HepG2 (cell line): ENCODE measurements at regions not wholly inside any gene's neighbourhood (a gene's known extent, or its start where the extent isn't known, plus 50 kb on each side); places are given as distances from the start of the nearest gene placed in this dataset.

Source experiments
- ATAC-seq: fragments of 200-7000 bp; cut with Tn5 transposase; 3 replicates; pipeline ENCODE4 v1.9.1; 2020; ENCODE audit warnings: mild to moderate bottlenecking, moderate library complexity
- BruUV-seq: library from RNA; stranded (reverse); fragments of 400-500 nt; replicated peaks from 2 replicates; lab custom pipeline; 2021; lab: Mats Ljungman, UMichigan
- CTCF ChIA-PET: fragments of 300-600 bp; formaldehyde crosslinking; extraction: SDS; loops from one replicate; lab custom pipeline; 2021; ENCODE audit warnings: low total read pairs, inconsistent platforms, low intra/inter-chr PET ratio; lab: Yijun Ruan, JAX
- POLR2A ChIA-PET: fragments of 350-600 bp; sonication (Branson Sonifier 250); formaldehyde crosslinking; loops from one replicate; lab custom pipeline; 2020; ENCODE audit warnings: antibody characterized with exemption, inconsistent platforms; lab: Yijun Ruan, JAX
- DNase-seq: peaks from one replicate; pipeline ENCODE4 v3.0.0-alpha.2; 2015; ENCODE audit warnings: low spot score
- FAIRE-seq: peaks from 3 replicates; lab custom pipeline; 2011; peaks lifted over from hg19 to GRCh38; lab: Jason Lieb, UNC
- H2AFZ ChIP-seq: one replicate; pipeline ENCODE4 v1.6.1; 2011; ENCODE audit warnings: low read length, inconsistent platforms
- H3K27ac ChIP-seq: fragments of 300-600 bp; 3 replicates; pipeline ENCODE4 v1.8.0; 2011; ENCODE audit warnings: mixed run types, mild to moderate bottlenecking, mixed read lengths, low read length, inconsistent platforms; ENCODE audit not compliant: insufficient read depth; ENCODE audit errors: extremely low read length
- H3K27me3 ChIP-seq, 2 experiments: fragments of 200-600 bp in 1 of 2; 2 replicates in 1 of 2; 3 replicates in 1 of 2; pipeline versions ENCODE4 v1.6.0 to v1.8.0; 2011; ENCODE audit warnings: low read length in 2 of 2, mild to moderate bottlenecking in 2 of 2, moderate library complexity in 2 of 2, inconsistent platforms in 1 of 2; ENCODE audit not compliant: insufficient read depth in 2 of 2, control insufficient read depth in 1 of 2
- H3K36me3 ChIP-seq, 2 experiments: fragments of 200-600 bp in 1 of 2; replicated peaks in 1 of 2; 2 replicates in 1 of 2; 3 replicates in 1 of 2; pipeline versions ENCODE4 v1.5.1 to v1.8.0; 2011; ENCODE audit warnings: low read length in 2 of 2, inconsistent platforms in 1 of 2; ENCODE audit not compliant: insufficient read depth in 2 of 2, control insufficient read depth in 1 of 2
- H3K4me1 ChIP-seq: 2 replicates; pipeline ENCODE4 v1.5.1; 2012; ENCODE audit warnings: low read length, inconsistent platforms; ENCODE audit not compliant: insufficient read depth
- H3K4me2 ChIP-seq: 2 replicates; pipeline ENCODE4 v1.6.0; 2011; ENCODE audit warnings: low read depth, low read length, inconsistent platforms
- H3K4me3 ChIP-seq, 3 experiments: fragments of 200-600 bp in 1 of 3; sonication (generic), shearing (Covaris generic) in 1 of 3; replicated peaks in 1 of 3; 2 replicates each; pipeline ENCODE4 v1.5.1; 2011 to 2016; ENCODE audit warnings: low read length in 3 of 3, inconsistent platforms in 2 of 3, low read depth in 2 of 3, mild to moderate bottlenecking in 2 of 3, control low read depth in 1 of 3, mixed read lengths in 1 of 3; ENCODE audit not compliant: insufficient read depth in 1 of 3
- H3K79me2 ChIP-seq: one replicate; pipeline ENCODE4 v1.6.1; 2011; ENCODE audit warnings: low read length, inconsistent platforms; ENCODE audit not compliant: insufficient read depth
- H3K9ac ChIP-seq: 2 replicates; pipeline ENCODE4 v1.6.0; 2011; ENCODE audit warnings: mild to moderate bottlenecking, low read depth, low read length, inconsistent platforms; ENCODE audit not compliant: insufficient read depth
- H3K9me3 ChIP-seq: 2 replicates; pipeline ENCODE4 v1.5.1; 2012; ENCODE audit warnings: mild to moderate bottlenecking, low read length
- H4K20me1 ChIP-seq: 2 replicates; pipeline ENCODE4 v1.6.0; 2011; ENCODE audit warnings: inconsistent platforms, mild to moderate bottlenecking, low read length, moderate library complexity; ENCODE audit not compliant: insufficient read depth
- ATRX ChIP-seq: sonication (generic); formaldehyde crosslinking; IDR thresholded peaks from 2 replicates; pipeline ENCODE4 v1.4.0; 2020; ENCODE audit warnings: missing genetic modification reagents, borderline replicate concordance
- CAMTA2 ChIP-seq: sonication (generic); formaldehyde crosslinking; IDR thresholded peaks from 2 replicates; pipeline ENCODE4 v1.4.0; 2020; ENCODE audit warnings: mild to moderate bottlenecking, missing genetic modification reagents, borderline replicate concordance
- KMT2A ChIP-seq: sonication (generic); formaldehyde crosslinking; IDR thresholded peaks from 2 replicates; pipeline ENCODE4 v1.4.0; 2020; ENCODE audit warnings: missing genetic modification reagents
- MAFG ChIP-seq: sonication (generic); formaldehyde crosslinking; IDR thresholded peaks from 2 replicates; pipeline ENCODE4 v1.5.1; 2020; ENCODE audit warnings: mild to moderate bottlenecking, missing genetic modification reagents
- NCOR1 ChIP-seq: fragments of 200-600 bp; sonication (generic); IDR thresholded peaks from 2 replicates; pipeline ENCODE4 v1.7.0; 2017; ENCODE audit warnings: antibody characterized with exemption, low read length, borderline replicate concordance
- PAWR ChIP-seq: sonication (generic); formaldehyde crosslinking; IDR thresholded peaks from 2 replicates; pipeline ENCODE4 v1.4.0; 2020; ENCODE audit warnings: missing genetic modification reagents, mild to moderate bottlenecking, borderline replicate concordance
- REL ChIP-seq: sonication (generic); formaldehyde crosslinking; conservative IDR thresholded peaks from 2 replicates; pipeline ENCODE4 v1.8.0; 2022; ENCODE audit warnings: mild to moderate bottlenecking, missing genetic modification reagents, moderate library complexity
- SIN3A ChIP-seq: IDR thresholded peaks from 2 replicates; pipeline ENCODE4 v1.6.1; 2011; ENCODE audit warnings: low read depth, mild to moderate bottlenecking, control low read depth, low read length, borderline replicate concordance
- ZMYM3 ChIP-seq: sonication (generic); formaldehyde crosslinking; IDR thresholded peaks from 2 replicates; pipeline ENCODE4 v1.5.1; 2020; ENCODE audit warnings: mild to moderate bottlenecking, missing genetic modification reagents
- ZNF235 ChIP-seq: sonication (generic); formaldehyde crosslinking; IDR thresholded peaks from 2 replicates; pipeline ENCODE4 v1.8.1; 2023; ENCODE audit warnings: mild to moderate bottlenecking, missing genetic modification reagents, borderline replicate concordance
- ZNF292 ChIP-seq: sonication (generic); formaldehyde crosslinking; IDR thresholded peaks from 2 replicates; pipeline ENCODE4 v1.8.1; 2022; ENCODE audit warnings: mild to moderate bottlenecking, low read depth, missing genetic modification reagents, borderline replicate concordance
- ZNF3 ChIP-seq: IDR thresholded peaks from 2 replicates; pipeline ENCODE4 v1.7.0; 2017; ENCODE audit warnings: inconsistent platforms
- ZNF501 ChIP-seq: sonication (generic); formaldehyde crosslinking; IDR thresholded peaks from 2 replicates; pipeline ENCODE4 v1.5.1; 2020; ENCODE audit warnings: mild to moderate bottlenecking, moderate library complexity, missing genetic modification reagents
- ZNF550 ChIP-seq: sonication (generic); formaldehyde crosslinking; IDR thresholded peaks from 2 replicates; pipeline ENCODE4 v1.4.0; 2020; ENCODE audit warnings: mild to moderate bottlenecking, missing genetic modification reagents, borderline replicate concordance
- ZNF556 ChIP-seq: sonication (generic); formaldehyde crosslinking; IDR thresholded peaks from 2 replicates; pipeline ENCODE4 v1.4.0; 2020; ENCODE audit warnings: mild to moderate bottlenecking, missing genetic modification reagents, borderline replicate concordance
- ZNF577 ChIP-seq: sonication (generic); formaldehyde crosslinking; IDR thresholded peaks from 2 replicates; pipeline ENCODE4 v1.4.0; 2020; ENCODE audit warnings: mild to moderate bottlenecking, low read depth, missing genetic modification reagents, borderline replicate concordance
- ZNF761 ChIP-seq: sonication (generic); formaldehyde crosslinking; conservative IDR thresholded peaks from 2 replicates; pipeline ENCODE4 v1.4.0; 2020; ENCODE audit warnings: mild to moderate bottlenecking, missing genetic modification reagents
- ZNF768 ChIP-seq: sonication (generic); formaldehyde crosslinking; IDR thresholded peaks from 2 replicates; pipeline ENCODE4 v1.4.0; 2020; ENCODE audit warnings: missing genetic modification reagents
- ZNF781 ChIP-seq: sonication (generic); formaldehyde crosslinking; IDR thresholded peaks from 2 replicates; pipeline ENCODE4 v1.5.1; 2020; ENCODE audit warnings: borderline replicate concordance, mild to moderate bottlenecking, missing genetic modification reagents; ENCODE audit errors: not compliant biosample characterization
- WGBS: methylation state at CpG from one replicate; pipeline ENCODE4 v1.1.6; 2017; ENCODE audit warnings: low lambda C conversion rate; 5-methylcytosine and 5-hydroxymethylcytosine counted together
- in situ Hi-C: cut with HindIII; loops from 2 replicates; pipeline ENCODE4 v1.10.0; 2017; ENCODE audit warnings: low pct_unique_long_range_greater_than_20kb; ENCODE audit not compliant: extremely low pct_ligation_motif_present
- intact Hi-C: fragments of 100-400 bp; cut with micrococcal nuclease; formaldehyde crosslinking; loops from one replicate; pipeline ENCODE4 v1.10.0; 2022; ENCODE audit not compliant: unreplicated experiment
- TF ChIP-seq, protein P1 (sequence below): sonication (generic); formaldehyde crosslinking; IDR thresholded peaks from 2 replicates; pipeline ENCODE4 v1.4.0; 2020; ENCODE audit warnings: missing genetic modification reagents, mild to moderate bottlenecking, borderline replicate concordance
- TF ChIP-seq, protein P2 (sequence below): sonication (generic); formaldehyde crosslinking; IDR thresholded peaks from 2 replicates; pipeline ENCODE4 v1.4.0; 2020; ENCODE audit warnings: mild to moderate bottlenecking, low read depth, missing genetic modification reagents

DNA sequence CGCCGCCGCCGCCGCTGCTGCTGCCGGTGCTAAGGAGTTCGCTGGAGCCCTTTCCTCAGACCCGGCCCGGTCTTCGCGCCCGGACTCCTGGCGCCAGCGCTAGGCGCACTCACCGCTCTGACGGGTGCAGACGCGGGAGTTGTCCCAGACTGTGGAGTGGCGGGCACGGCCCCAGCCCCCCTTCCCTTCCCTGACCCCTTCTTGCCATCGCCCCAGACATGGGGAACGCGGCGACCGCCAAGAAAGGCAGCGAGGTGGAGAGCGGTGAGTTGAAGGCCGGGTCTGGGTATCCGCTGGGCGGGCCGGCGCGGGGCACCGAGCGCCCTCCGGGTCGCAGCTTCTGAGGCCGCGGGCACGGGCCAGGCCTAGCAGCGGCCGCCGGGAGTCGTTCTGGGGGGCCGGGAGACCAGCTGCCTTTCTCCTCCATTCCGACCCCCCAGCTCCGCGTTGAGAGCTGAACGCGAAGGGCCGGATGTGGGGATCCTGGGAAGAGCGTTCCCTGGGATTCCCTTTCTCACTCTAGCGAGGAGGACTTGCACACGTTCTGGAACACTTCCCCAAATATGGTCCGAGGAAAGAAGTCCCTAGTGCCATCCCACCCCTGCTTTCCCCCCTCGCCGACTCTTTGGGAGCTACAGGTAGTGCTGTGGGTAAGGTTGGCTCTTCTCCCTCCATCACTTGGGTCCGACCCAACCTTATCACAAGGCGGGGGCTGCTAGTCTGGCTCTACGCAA, 65.8 kb upstream of the PRKACB start:
- no peak for FAIRE-seq
- Histone ChIP-seq H3K4me1 (peaks cover 26% of the 10 kb centered on the region), H2AFZ (peak overlapping the region; percentile 57), H3K36me3 (no peaks in the 10 kb centered on the region), H4K20me1 (no peaks in the 10 kb centered on the region), H3K9me3 (no peaks in the 10 kb centered on the region), H3K27me3 (no peaks in the 10 kb centered on the region), H3K9ac (peak overlapping the region; percentile 92), H3K27ac (peak overlapping the region; percentile 70), H3K4me2 (peak overlapping the region; percentile 81), H3K79me2 (peaks cover 17% of the 10 kb centered on the region), H3K4me3 (peak overlapping the region; percentile 89 to 99 (median 92))
- intact Hi-C loops (loop anchor here (1.0 to 10.0 kb wide), 5 partner anchors 11 to 494 kb away; partner anchors contain the start of genes CTBS and RPF1), in situ Hi-C loops (no loop called here)
- ChIA-PET CTCF (no interaction called here), POLR2A (interaction anchor here (1.5 kb wide), 2 partner anchors 428 to 496 kb away, joined by 4 to 7 read pairs; partner anchors contain the start of genes CTBS, GNG5 and SPATA1)
- no peak for DNase-seq
- BruUV-seq, result no TSS peak
- WGBS, result 3% methylated on average over 11 of the region's 61 CpGs
- peak; percentile 69 for ATAC-seq
- no peak for TF ChIP-seq ZNF577 (CRISPR knock-in tag)
- no peak for TF ChIP-seq ZNF3
- TF ChIP-seq REL (CRISPR knock-in tag), result no peak
- TF ChIP-seq, protein P1, sequence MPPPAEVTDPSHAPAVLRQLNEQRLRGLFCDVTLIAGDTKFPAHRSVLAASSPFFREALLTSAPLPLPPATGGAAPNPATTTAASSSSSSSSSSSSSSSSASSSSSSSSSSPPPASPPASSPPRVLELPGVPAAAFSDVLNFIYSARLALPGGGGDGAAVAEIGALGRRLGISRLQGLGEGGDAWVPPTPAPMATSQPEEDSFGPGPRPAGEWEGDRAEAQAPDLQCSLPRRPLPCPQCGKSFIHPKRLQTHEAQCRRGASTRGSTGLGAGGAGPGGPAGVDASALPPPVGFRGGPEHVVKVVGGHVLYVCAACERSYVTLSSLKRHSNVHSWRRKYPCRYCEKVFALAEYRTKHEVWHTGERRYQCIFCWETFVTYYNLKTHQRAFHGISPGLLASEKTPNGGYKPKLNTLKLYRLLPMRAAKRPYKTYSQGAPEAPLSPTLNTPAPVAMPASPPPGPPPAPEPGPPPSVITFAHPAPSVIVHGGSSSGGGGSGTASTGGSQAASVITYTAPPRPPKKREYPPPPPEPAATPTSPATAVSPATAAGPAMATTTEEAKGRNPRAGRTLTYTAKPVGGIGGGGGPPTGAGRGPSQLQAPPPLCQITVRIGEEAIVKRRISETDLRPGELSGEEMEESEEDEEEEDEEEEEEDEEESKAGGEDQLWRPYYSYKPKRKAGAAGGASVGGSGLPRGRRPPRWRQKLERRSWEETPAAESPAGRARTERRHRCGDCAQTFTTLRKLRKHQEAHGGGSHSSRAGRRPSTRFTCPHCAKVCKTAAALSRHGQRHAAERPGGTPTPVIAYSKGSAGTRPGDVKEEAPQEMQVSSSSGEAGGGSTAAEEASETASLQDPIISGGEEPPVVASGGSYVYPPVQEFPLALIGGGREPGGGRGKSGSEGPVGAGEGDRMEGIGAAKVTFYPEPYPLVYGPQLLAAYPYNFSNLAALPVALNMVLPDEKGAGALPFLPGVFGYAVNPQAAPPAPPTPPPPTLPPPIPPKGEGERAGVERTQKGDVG, result no peak
- TF ChIP-seq SIN3A, result no peak
- no peak for TF ChIP-seq ZMYM3 (CRISPR knock-in tag)
- TF ChIP-seq CAMTA2 (CRISPR knock-in tag), result no peak
- TF ChIP-seq MAFG (CRISPR knock-in tag), result no peak
- TF ChIP-seq ZNF292 (CRISPR knock-in tag), result 0 out of 2 replicates have a peak, but pooled peaks have one; percentile 15
- TF ChIP-seq PAWR (CRISPR knock-in tag), result no peak
- TF ChIP-seq ZNF235 (CRISPR knock-in tag), result no peak
- no peak; the same call in 1 of the 2 replicates for TF ChIP-seq ZNF556 (CRISPR knock-in tag)
- no peak for TF ChIP-seq ZNF761 (CRISPR knock-in tag)
- TF ChIP-seq ZNF550 (CRISPR knock-in tag), result no peak
- no peak for TF ChIP-seq ATRX
- TF ChIP-seq, protein P2, sequence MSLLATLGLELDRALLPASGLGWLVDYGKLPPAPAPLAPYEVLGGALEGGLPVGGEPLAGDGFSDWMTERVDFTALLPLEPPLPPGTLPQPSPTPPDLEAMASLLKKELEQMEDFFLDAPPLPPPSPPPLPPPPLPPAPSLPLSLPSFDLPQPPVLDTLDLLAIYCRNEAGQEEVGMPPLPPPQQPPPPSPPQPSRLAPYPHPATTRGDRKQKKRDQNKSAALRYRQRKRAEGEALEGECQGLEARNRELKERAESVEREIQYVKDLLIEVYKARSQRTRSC, result no peak
- TF ChIP-seq KMT2A (CRISPR knock-in tag), result no peak; the same call in none of the 2 replicates
- TF ChIP-seq NCOR1, result no peak
- TF ChIP-seq ZNF501 (CRISPR knock-in tag), result peak; percentile 74; the same call in 1 of the 2 replicates
- peak; percentile 20; the same call in 1 of the 2 replicates for TF ChIP-seq ZNF768
- TF ChIP-seq ZNF781 (CRISPR knock-in tag), result no peak
